ENCODE measurements at regions not wholly inside any gene's neighbourhood (a gene's known extent, or its start where the extent isn't known, plus 50 kb on each side); places are given as distances from the start of the nearest gene placed in this dataset.

DNA sequence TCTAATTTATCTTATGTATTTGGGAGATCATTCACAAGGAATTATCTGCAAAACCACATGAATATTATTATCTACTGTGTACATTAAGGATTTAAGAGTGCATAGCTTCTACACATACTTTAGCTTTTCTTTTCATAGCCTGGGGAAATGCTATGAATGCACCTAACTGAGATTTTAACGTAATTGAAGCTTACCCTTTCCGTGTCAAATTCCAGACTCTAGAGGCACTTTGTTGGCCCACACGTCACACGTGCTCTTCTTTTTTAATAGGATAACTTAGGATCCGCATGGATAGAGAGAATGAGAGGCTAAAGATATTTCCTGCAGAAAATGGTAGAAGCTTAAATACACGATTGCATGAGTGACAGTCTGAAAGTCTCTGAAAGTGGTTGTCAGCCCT, 481.1 kb downstream of the PCNX1 start:
- TF ChIP-seq, protein P1, sequence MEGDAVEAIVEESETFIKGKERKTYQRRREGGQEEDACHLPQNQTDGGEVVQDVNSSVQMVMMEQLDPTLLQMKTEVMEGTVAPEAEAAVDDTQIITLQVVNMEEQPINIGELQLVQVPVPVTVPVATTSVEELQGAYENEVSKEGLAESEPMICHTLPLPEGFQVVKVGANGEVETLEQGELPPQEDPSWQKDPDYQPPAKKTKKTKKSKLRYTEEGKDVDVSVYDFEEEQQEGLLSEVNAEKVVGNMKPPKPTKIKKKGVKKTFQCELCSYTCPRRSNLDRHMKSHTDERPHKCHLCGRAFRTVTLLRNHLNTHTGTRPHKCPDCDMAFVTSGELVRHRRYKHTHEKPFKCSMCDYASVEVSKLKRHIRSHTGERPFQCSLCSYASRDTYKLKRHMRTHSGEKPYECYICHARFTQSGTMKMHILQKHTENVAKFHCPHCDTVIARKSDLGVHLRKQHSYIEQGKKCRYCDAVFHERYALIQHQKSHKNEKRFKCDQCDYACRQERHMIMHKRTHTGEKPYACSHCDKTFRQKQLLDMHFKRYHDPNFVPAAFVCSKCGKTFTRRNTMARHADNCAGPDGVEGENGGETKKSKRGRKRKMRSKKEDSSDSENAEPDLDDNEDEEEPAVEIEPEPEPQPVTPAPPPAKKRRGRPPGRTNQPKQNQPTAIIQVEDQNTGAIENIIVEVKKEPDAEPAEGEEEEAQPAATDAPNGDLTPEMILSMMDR (IDR thresholded peaks at IDR 0.05), result no peak
- no peak for TF ChIP-seq POLR2A (IDR thresholded peaks at IDR 0.05)

Measured in body of pancreas (tissue), 4 donors.